ENCODE measurements at regions not wholly inside any gene's neighbourhood (a gene's known extent, or its start where the extent isn't known, plus 50 kb on each side); places are given as distances from the start of the nearest gene placed in this dataset.

DNA sequence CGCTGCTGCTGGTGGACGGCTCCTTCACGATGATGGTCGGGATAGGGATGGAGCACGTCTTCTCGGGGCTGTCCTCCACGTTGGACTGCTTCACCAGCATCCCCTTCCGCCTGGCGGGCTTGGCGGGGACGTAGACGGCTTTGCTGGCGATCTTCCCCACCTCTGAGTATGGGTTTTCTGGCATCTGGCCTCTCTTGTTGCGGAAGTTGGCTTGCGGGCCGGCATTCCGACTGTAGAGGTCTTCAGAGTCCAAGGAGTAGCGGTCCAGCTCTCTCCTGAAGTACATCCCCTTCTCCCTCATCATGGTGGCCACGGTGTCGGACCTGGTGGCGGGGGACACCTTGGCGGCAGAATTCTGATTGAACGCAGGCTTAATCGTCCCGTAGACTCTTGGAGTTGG is 88.8 kb downstream of the CTTN start (continued):
- no peak for TF ChIP-seq ZNF530 (CRISPR knock-in tag; IDR thresholded peaks at IDR 0.05; ENCODE audit: low read depth)

DNA sequence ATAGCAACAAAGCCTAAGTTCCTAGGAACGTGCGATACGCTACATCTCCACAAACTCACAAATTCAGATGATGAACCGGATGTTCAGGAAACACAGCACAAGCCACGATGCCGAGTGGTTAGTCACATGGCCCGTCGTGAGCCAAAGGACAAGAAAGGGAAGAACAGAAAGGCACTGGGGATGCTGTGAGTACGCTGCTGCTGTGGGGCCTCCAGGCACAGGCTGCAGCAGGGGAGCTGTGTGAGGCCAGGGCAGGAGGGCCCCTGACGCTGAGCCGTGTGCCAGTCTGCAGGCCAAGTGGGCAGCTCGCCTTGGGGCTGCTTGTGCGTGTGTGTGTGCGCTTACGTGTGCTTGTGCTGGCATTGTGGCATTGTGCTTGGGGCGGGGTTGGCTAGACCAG is 89.4 kb downstream of the CTTN start:
- POLR2A ChIA-PET = no interaction called here
- H3K9ac ChIP-seq (ENCODE audit: insufficient read depth, low read depth, low read length) = no peak overlapping the region
- intact Hi-C loops (cut with micrococcal nuclease; ENCODE audit: unreplicated experiment) = no loop called here
- 98% methylated on average over 15 of the region's 16 CpGs for WGBS (ENCODE audit: low lambda C conversion rate)
- no peak overlapping the region for H2AFZ ChIP-seq (ENCODE audit: low read length)
- ATAC-seq (no peak; the same call in 2 of the 3 replicates), FAIRE-seq (no peak), DNase-seq (ENCODE audit: low spot score) (no peak)
- H3K27me3 ChIP-seq (ENCODE audit: control insufficient read depth in 1 of 2, insufficient read depth in 2 of 2, low read length in 2 of 2) = no peaks in the 10 kb centered on the region
- peaks cover 10% of the 10 kb centered on the region; the same call in 1 of the 2 replicates for H3K9me3 ChIP-seq (ENCODE audit: low read length)
- H3K4me3 ChIP-seq (replicated peaks in 1 of 3; ENCODE audit: insufficient read depth in 1 of 3, low read depth in 2 of 3, low read length in 3 of 3) = no peak overlapping the region
- peaks cover 30 to 45% of the 10 kb centered on the region in 2 experiments; a peak in 4 of 5 replicates for H3K36me3 ChIP-seq (replicated peaks in 1 of 2; ENCODE audit: control insufficient read depth in 1 of 2, insufficient read depth in 2 of 2, low read length in 2 of 2)
- TF ChIP-seq ZNF329 (CRISPR knock-in tag; IDR thresholded peaks at IDR 0.05; ENCODE audit: low read depth) (no peak), PHF20 (CRISPR knock-in tag; IDR thresholded peaks at IDR 0.05) (no peak), ELF4 (CRISPR knock-in tag; IDR thresholded peaks at IDR 0.05; ENCODE audit: borderline replicate concordance) (no peak), ZNF598 (CRISPR knock-in tag; IDR thresholded peaks at IDR 0.05; ENCODE audit: borderline replicate concordance) (no peak), EED (CRISPR knock-in tag; IDR thresholded peaks at IDR 0.05) (no peak), ZNF564 (CRISPR knock-in tag; IDR thresholded peaks at IDR 0.05) (no peak)
- TF ChIP-seq, protein P1, sequence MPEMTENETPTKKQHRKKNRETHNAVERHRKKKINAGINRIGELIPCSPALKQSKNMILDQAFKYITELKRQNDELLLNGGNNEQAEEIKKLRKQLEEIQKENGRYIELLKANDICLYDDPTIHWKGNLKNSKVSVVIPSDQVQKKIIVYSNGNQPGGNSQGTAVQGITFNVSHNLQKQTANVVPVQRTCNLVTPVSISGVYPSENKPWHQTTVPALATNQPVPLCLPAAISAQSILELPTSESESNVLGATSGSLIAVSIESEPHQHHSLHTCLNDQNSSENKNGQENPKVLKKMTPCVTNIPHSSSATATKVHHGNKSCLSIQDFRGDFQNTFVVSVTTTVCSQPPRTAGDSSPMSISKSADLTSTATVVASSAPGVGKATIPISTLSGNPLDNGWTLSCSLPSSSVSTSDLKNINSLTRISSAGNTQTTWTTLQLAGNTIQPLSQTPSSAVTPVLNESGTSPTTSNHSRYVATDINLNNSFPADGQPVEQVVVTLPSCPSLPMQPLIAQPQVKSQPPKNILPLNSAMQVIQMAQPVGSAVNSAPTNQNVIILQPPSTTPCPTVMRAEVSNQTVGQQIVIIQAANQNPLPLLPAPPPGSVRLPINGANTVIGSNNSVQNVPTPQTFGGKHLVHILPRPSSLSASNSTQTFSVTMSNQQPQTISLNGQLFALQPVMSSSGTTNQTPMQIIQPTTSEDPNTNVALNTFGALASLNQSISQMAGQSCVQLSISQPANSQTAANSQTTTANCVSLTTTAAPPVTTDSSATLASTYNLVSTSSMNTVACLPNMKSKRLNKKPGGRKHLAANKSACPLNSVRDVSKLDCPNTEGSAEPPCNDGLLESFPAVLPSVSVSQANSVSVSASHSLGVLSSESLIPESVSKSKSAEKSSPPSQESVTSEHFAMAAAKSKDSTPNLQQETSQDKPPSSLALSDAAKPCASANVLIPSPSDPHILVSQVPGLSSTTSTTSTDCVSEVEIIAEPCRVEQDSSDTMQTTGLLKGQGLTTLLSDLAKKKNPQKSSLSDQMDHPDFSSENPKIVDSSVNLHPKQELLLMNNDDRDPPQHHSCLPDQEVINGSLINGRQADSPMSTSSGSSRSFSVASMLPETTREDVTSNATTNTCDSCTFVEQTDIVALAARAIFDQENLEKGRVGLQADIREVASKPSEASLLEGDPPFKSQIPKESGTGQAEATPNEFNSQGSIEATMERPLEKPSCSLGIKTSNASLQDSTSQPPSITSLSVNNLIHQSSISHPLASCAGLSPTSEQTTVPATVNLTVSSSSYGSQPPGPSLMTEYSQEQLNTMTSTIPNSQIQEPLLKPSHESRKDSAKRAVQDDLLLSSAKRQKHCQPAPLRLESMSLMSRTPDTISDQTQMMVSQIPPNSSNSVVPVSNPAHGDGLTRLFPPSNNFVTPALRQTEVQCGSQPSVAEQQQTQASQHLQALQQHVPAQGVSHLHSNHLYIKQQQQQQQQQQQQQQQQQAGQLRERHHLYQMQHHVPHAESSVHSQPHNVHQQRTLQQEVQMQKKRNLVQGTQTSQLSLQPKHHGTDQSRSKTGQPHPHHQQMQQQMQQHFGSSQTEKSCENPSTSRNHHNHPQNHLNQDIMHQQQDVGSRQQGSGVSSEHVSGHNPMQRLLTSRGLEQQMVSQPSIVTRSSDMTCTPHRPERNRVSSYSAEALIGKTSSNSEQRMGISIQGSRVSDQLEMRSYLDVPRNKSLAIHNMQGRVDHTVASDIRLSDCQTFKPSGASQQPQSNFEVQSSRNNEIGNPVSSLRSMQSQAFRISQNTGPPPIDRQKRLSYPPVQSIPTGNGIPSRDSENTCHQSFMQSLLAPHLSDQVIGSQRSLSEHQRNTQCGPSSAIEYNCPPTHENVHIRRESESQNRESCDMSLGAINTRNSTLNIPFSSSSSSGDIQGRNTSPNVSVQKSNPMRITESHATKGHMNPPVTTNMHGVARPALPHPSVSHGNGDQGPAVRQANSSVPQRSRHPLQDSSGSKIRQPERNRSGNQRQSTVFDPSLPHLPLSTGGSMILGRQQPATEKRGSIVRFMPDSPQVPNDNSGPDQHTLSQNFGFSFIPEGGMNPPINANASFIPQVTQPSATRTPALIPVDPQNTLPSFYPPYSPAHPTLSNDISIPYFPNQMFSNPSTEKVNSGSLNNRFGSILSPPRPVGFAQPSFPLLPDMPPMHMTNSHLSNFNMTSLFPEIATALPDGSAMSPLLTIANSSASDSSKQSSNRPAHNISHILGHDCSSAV (CRISPR knock-in tag; IDR thresholded peaks at IDR 0.05; ENCODE audit: borderline replicate concordance) = no peak
- TF ChIP-seq, protein P2, sequence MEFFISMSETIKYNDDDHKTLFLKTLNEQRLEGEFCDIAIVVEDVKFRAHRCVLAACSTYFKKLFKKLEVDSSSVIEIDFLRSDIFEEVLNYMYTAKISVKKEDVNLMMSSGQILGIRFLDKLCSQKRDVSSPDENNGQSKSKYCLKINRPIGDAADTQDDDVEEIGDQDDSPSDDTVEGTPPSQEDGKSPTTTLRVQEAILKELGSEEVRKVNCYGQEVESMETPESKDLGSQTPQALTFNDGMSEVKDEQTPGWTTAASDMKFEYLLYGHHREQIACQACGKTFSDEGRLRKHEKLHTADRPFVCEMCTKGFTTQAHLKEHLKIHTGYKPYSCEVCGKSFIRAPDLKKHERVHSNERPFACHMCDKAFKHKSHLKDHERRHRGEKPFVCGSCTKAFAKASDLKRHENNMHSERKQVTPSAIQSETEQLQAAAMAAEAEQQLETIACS (CRISPR knock-in tag; IDR thresholded peaks at IDR 0.05) = no peak
- no TSS peak for BruUV-seq (replicated peaks)
- no peak overlapping the region for H3K4me2 ChIP-seq (ENCODE audit: low read depth, low read length)
- H3K27ac ChIP-seq (ENCODE audit: extremely low read length, insufficient read depth, low read length) = no peak overlapping the region
- no peaks in the 10 kb centered on the region for H3K4me1 ChIP-seq (ENCODE audit: insufficient read depth, low read length)
- in situ Hi-C loops (cut with HindIII; ENCODE audit: extremely low pct_ligation_motif_present, low pct_unique_long_range_greater_than_20kb) = no loop called here
- CTCF ChIA-PET (ENCODE audit: low intra/inter-chr PET ratio, low total read pairs) = no interaction called here
- no peaks in the 10 kb centered on the region for H3K79me2 ChIP-seq (ENCODE audit: insufficient read depth, low read length)
- no peaks in the 10 kb centered on the region for H4K20me1 ChIP-seq (ENCODE audit: insufficient read depth, low read length)
